GM12872 (cell line): ENCODE measurements at regions not wholly inside any gene's neighbourhood (a gene's known extent, or its start where the extent isn't known, plus 50 kb on each side); places are given as distances from the start of the nearest gene placed in this dataset.

ENCODE experiments used
- TF ChIP-seq, protein P1 (sequence below): IDR thresholded peaks from 3 replicates; pipeline ENCODE4 v1.5.1; 2011; ENCODE audit warnings: low read depth, mild to moderate bottlenecking, low read length, moderate library complexity; ENCODE audit not compliant: insufficient read depth

DNA sequence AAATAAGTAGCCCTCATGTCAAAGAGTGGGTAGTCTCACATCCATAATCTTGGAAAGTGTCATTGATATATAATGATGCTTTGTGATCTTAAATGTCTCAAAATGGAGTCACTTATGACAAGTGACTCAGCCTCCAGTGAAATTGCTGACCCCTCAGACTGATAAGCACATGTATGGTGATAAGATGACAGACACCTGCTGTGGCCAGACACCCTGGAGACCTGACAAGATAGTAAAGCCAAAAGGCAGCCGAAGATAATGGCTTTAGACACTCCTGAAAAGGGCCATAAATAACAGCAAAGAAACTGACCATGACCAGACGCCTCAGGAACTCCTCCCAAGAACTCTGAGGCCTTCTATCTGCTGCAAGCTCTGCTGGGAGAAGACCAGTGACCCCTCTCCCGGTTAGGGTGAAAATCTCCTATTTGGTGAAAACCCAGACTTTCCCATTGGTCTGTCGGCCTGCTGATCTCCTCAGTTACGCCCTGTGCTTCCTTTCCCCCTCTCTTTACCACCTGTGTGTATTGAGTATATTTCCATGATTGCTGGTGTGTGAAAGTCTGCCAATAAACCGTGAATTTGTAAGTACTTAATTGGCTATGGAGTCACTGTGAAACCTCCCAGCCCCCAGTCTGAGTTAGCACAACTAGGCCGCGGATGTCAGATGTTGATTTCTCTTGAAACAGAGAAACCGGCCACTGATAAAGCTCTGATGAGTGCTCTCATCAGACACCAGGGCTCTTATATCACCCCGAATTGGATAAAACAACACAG, 226.7 kb upstream of the MYOCD start:
- TF ChIP-seq, protein P1, sequence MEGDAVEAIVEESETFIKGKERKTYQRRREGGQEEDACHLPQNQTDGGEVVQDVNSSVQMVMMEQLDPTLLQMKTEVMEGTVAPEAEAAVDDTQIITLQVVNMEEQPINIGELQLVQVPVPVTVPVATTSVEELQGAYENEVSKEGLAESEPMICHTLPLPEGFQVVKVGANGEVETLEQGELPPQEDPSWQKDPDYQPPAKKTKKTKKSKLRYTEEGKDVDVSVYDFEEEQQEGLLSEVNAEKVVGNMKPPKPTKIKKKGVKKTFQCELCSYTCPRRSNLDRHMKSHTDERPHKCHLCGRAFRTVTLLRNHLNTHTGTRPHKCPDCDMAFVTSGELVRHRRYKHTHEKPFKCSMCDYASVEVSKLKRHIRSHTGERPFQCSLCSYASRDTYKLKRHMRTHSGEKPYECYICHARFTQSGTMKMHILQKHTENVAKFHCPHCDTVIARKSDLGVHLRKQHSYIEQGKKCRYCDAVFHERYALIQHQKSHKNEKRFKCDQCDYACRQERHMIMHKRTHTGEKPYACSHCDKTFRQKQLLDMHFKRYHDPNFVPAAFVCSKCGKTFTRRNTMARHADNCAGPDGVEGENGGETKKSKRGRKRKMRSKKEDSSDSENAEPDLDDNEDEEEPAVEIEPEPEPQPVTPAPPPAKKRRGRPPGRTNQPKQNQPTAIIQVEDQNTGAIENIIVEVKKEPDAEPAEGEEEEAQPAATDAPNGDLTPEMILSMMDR: no peak

DNA sequence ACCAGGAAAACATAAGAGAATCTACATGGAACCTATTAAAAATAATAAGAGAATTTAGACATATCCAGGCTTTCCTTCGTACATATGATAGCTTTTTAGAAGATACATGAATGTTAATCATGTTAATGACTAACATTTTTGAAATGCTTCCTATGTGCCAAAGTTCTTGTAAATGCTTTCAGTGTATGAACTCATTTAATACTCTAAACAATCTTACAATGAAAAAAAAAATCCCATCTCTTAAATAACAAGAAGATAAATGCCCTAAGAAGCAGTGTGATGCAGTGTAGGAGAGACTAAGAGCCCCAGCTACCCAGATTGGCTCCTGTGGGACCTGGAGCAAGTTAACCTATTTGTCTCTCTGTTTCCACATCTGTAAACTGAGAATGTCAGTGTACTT, 220.4 kb upstream of the MYOCD start:
- TF ChIP-seq, protein P1: no peak

DNA sequence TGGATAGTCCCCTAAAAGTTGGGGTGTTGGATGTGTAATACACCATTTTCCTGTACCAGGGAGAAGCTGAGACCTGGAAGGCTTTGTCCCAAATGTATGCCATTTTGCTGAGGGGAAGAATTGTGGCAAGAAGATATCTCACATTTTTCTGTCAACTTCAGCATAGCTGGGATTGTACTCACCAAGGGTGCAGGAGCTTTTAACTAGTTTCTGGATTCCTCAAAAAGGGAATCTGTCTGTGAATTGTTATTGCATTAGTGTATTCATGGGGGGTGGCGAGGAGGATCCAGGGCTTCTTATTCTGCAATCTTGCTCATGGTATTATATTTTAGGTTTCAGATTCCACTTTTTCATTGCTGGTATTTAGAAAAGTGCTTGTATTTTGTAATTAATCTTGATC, 208.2 kb upstream of the MYOCD start:
- TF ChIP-seq, protein P1: no peak

DNA sequence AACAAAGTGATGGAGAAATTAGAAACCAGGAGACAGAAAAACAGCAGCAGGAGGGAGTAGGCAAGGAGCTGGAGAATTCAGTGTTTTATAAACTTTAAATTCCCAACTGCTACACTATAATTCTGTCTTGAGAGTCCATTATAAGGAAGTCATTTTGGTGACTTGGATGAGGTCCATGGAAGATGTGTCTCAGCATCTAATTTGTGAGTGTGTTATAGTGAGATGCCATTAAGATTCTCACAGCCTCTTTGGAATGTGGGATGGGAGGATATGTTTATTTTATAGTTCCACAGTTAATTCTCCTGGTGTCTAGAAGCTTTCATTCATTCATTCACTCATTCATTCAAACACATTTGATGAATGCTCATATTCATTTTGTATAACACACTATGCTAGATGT, 206.0 kb upstream of the MYOCD start:
- TF ChIP-seq, protein P1: no peak

DNA sequence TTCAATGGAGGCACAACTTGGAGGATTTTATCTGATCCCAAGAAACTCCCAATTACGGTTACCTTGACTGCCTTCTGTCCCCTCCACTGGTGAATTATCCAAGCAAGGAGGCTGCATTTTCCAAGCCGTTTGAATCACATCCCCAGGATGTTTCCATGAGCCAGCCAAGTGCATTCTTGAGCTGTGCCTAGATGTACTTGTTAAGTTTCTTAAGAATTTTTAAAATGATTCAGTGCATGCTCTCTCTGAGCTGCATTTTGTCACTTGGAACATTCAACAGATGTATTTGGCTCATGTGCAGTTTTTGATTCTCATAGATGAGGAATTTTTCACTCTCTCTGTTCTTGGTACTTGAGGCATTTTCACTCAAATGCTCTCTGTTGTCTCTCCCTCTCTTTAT, 202.6 kb upstream of the MYOCD start:
- TF ChIP-seq, protein P1: no peak

DNA sequence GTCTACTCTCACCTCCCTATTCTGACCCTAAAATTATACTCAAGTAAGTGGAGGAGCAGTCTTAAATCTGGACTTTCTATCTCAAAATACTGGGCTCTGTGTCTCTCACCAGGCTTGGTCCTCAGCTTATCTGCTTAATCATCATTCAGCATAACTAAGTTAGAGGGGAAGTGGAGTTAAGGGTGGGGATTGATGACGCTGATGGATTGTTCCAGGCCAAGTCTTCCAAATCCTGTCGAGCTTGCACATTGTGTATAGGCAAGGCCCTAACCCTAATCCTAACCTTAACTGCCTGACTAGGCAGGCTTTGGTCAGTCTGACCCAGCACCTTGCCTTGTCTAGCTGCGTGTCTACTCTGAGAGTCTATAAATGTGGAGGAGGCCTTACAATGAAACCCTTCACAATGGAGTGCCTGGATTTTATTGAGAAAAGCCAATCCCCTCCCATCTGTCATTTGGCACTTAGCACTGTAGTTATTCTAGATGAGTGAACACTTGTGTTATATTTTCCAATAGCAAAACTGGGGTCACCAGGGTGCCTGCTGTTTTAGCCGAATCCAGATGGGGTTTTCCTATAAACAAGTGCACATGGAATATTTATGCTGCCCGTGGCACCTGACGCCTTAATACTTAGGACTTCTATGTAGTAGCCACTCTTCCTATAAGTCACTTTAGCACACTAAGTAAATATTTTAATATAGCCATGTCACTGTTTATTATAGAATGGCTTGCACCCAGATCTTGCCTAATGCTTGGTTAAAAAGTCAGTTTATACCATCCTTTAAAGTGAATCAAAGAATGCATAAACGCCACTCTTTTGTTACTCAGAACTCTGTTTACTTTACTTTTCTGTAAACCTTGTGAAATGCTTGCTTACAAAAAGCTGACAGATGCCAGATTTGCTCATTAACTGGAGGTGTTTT, 193.2 kb upstream of the MYOCD start:
- TF ChIP-seq, protein P1: no peak

DNA sequence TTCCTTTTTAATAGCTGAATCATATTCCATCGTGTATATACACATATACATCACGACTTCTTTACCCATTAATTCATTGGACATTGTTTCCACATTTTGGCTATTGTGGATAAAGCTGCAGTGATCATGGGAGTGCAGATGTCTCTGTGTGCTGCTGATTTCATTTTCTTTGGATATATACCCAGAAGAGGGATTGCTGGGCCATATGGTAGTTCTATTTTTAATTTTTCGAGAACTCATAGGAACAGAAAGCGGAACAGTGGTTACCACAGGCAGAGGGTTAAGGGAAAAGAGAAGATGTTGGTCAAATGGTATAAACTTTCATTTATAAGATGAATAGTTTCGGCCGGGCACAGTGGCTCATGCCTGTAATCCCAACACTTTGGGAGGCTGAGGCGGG, 187.4 kb upstream of the MYOCD start:
- TF ChIP-seq, protein P1: no peak
